ENCODE measurements at regions not wholly inside any gene's neighbourhood (a gene's known extent, or its start where the extent isn't known, plus 50 kb on each side); places are given as distances from the start of the nearest gene placed in this dataset.

- DNase-seq (ENCODE audit: low read depth) = no peak
- H3K4me3 ChIP-seq (ENCODE audit: low read depth, low read length) = no peak overlapping the region
- TF ChIP-seq, protein P1, sequence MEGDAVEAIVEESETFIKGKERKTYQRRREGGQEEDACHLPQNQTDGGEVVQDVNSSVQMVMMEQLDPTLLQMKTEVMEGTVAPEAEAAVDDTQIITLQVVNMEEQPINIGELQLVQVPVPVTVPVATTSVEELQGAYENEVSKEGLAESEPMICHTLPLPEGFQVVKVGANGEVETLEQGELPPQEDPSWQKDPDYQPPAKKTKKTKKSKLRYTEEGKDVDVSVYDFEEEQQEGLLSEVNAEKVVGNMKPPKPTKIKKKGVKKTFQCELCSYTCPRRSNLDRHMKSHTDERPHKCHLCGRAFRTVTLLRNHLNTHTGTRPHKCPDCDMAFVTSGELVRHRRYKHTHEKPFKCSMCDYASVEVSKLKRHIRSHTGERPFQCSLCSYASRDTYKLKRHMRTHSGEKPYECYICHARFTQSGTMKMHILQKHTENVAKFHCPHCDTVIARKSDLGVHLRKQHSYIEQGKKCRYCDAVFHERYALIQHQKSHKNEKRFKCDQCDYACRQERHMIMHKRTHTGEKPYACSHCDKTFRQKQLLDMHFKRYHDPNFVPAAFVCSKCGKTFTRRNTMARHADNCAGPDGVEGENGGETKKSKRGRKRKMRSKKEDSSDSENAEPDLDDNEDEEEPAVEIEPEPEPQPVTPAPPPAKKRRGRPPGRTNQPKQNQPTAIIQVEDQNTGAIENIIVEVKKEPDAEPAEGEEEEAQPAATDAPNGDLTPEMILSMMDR (conservative IDR thresholded peaks at IDR 0.05; ENCODE audit: low read depth, low read length) = no peak
Measured at GRCh38 chr3:180092889-180093288, 56.2 kb upstream of the PEX5L start.

- DNase-seq (ENCODE audit: low read depth) = no peak
- TF ChIP-seq, protein P1 (conservative IDR thresholded peaks at IDR 0.05; ENCODE audit: low read depth, low read length) = no peak
- H3K4me3 ChIP-seq (ENCODE audit: low read depth, low read length) = no peak overlapping the region
Measured at GRCh38 chr3:180093535-180093934, 56.8 kb upstream of the PEX5L start.

- TF ChIP-seq, protein P1 (conservative IDR thresholded peaks at IDR 0.05; ENCODE audit: low read depth, low read length) = no peak
- no peak for DNase-seq (ENCODE audit: low read depth)
- H3K4me3 ChIP-seq (ENCODE audit: low read depth, low read length) = no peak overlapping the region
Measured at GRCh38 chr3:180097626-180098025, 60.9 kb upstream of the PEX5L start.

DNA sequence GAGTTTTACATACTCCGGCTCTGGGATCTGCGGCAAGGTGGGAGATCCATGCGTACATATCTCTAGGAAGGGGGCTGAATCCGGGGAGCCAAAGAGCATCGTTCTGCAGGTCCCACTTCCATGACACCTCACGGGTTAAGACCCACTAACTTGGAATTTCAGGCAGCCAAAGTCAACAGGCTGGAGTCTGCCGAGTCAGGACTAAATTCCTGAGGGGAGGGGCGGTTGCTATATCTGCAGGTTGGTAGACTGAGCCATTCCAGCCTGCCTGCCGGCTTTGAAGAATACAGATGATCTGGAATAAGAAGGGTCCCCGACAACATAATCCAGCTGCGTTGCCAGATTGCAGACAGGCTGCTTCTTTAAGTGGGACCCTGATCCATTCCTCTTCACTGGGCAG is 65.4 kb upstream of the PEX5L start:
- TF ChIP-seq, protein P1 (conservative IDR thresholded peaks at IDR 0.05; ENCODE audit: low read depth, low read length) = no peak
- DNase-seq (ENCODE audit: low read depth) = no peak
- H3K4me3 ChIP-seq (ENCODE audit: low read depth, low read length) = no peak overlapping the region

GRCh38 chr3:180102604-180103003 is 65.9 kb upstream of the PEX5L start:
- TF ChIP-seq, protein P1 (conservative IDR thresholded peaks at IDR 0.05; ENCODE audit: low read depth, low read length) = no peak
- DNase-seq (ENCODE audit: low read depth) = no peak
- no peak overlapping the region for H3K4me3 ChIP-seq (ENCODE audit: low read depth, low read length)

GRCh38 chr3:180116203-180116602 is 79.5 kb upstream of the PEX5L start:
- TF ChIP-seq, protein P1 (conservative IDR thresholded peaks at IDR 0.05; ENCODE audit: low read depth, low read length) = no peak
- DNase-seq (ENCODE audit: low read depth) = no peak
- H3K4me3 ChIP-seq (ENCODE audit: low read depth, low read length) = no peak overlapping the region

DNA sequence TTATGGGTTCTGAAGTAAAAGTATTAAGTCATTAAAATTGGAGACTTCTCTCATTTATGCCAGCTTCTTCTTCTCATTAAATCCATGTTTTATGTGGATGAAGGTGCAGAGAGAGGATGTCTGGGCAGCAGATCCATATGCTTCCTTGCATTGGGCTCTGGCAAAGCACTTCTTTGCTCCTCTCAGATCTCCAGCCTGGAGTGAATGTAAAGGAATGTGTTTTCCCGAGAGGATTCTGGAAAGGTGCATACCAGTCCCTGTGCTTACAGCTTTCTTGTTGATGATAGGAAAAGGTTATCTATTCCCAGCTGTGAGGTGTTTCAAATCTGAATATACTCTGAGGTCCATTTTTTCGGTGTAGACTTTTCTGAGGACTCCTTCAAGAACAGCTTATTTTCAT is 79.9 kb upstream of the PEX5L start:
- no peak for DNase-seq (ENCODE audit: low read depth)
- H3K4me3 ChIP-seq (ENCODE audit: low read depth, low read length) = no peak overlapping the region
- TF ChIP-seq, protein P1 (conservative IDR thresholded peaks at IDR 0.05; ENCODE audit: low read depth, low read length) = no peak
